Hypothalamus (tissue), 51 donors: ENCODE measurements at regions not wholly inside any gene's neighbourhood (a gene's known extent, or its start where the extent isn't known, plus 50 kb on each side); places are given as distances from the start of the nearest gene placed in this dataset.
"Not testable (repeated sequence)": the region's sequence is repeated elsewhere in the genome, so short reads cannot be mapped to it uniquely, and the experiment has no call there.

Experiments used
- DNase-seq, 51 donors: peaks; one replicate each; lab custom pipeline; 2025; lab: John Stamatoyannopoulos, UW

- DNase-seq, result no peak
Measured at GRCh38 chr10:65581426-65582026, 1344.3 kb upstream of the LRRTM3 start.

GRCh38 chr10:65602182-65602865 is 1323.5 kb upstream of the LRRTM3 start:
- DNase-seq, result no peak

DNA sequence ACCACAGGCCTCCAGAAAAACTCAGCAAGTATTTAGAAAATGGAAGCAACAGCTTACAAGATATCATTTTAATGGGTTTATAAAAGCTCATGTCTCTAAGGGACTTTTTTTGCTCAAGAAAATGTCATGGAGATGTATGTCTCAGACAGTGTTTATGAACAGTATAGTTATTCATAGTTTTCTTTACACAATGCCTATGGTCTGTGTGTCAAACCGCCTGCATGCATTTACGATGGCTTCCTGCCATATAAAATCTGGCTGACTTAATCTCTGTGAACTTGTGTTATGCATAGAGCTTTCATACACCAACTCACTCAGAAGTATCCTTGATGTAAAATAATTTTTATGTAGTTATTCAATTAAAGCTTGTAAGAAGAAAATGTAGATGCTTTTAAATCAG is 1314.2 kb upstream of the LRRTM3 start:
- DNase-seq, result no peak

- no peak for DNase-seq
Measured at GRCh38 chr10:65614956-65615565, 1310.8 kb upstream of the LRRTM3 start.

DNA sequence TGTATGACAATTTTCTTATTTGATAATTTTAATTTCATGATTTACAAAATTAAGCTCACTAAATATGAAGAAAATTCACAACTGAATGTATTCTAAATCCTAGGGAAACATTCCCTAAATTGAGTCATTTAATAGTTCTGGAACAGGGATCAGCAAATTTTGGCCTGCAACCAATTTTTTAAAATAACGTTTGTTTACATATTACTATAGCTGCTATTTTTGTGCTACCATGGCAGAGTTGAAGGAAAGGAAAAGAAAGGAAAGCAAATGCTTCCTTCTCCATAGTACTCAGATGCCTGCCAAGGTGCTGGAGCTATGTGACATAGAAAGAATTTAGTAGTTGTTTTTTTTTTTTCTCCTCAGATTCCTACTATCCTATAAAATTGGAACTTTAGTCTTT is 1307.7 kb upstream of the LRRTM3 start:
- DNase-seq, result no peak

- no peak for DNase-seq
Measured at GRCh38 chr10:65620404-65621048, 1305.3 kb upstream of the LRRTM3 start.

- DNase-seq, result no peak
Measured at GRCh38 chr10:65622608-65623007, 1303.2 kb upstream of the LRRTM3 start.

DNA sequence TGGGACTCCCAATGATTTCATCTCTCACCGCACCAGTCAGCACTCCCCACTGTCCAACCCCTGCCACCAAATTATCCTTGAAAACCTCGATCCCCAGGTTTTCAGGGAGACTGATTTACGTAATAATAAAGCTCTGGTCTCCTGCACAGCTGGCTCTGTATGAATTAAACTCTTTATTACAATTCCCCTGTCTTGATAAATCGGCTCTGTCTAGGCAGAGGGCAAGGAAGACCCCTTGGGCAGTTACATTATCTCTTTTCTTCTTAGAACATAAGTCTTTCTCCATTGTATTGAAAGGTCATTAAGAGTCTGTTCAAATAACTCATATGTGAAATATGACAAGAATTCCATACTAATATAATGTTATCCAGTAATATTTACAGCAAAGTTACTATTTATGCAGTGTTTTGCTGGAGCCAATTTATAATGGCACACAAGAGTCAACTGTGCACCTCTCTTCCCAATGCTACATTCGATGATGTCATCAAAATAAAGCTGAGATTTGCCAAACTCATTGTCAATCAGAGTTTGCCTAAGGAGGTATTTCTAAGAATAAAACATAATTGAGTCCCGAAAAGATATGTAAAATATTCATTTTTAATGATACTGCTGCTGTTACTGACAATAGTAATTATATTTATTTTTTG is 1297.2 kb upstream of the LRRTM3 start:
- no peak for DNase-seq

- no peak for DNase-seq
Measured at GRCh38 chr10:65660006-65660405, 1265.8 kb upstream of the LRRTM3 start.

DNA sequence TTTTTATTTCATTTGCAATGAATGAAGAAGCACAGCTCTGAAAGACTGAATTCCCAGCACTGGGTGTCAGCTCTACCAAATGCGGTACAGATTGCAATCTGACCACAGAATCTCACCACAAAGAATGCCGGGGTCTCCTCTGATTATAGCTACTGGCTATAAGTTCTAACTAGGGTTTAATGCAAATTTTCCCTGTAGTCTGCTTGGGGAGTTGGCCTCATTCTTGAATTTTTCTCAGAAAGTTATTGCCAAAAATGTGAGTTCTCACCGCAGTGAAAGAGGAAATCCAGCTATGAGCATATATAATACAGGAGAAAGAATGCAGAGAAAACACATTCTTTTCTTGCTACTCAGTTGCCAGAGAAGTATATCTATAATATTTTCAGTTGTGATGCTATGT is 1255.7 kb upstream of the LRRTM3 start:
- DNase-seq, result no peak

DNA sequence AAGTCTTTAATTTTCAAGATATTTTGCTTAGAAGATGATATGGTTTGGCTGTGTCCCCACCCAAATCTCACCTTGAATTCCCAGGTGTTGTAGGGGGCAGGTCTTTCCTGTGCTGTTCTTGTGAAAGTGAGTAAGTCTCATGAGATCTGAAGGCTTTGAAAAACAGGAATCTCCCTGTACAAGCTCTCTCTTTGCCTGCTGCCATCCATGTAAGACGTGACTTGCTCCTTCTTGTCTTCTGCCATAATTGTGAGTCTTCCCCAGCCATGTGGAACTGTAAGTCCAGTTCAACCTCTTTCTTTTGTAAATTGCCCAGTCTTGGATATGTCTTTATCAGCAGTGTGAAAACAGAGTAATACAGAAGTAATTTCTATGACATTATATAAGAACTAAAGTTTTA is 1255.2 kb upstream of the LRRTM3 start:
- DNase-seq, result not testable (repeated sequence)

GRCh38 chr10:65675236-65675635 is 1250.6 kb upstream of the LRRTM3 start:
- DNase-seq, result no peak

- DNase-seq, result no peak
Measured at GRCh38 chr10:65684896-65685295, 1240.9 kb upstream of the LRRTM3 start.

GRCh38 chr10:65701168-65701776 is 1224.6 kb upstream of the LRRTM3 start:
- DNase-seq, result no peak

DNA sequence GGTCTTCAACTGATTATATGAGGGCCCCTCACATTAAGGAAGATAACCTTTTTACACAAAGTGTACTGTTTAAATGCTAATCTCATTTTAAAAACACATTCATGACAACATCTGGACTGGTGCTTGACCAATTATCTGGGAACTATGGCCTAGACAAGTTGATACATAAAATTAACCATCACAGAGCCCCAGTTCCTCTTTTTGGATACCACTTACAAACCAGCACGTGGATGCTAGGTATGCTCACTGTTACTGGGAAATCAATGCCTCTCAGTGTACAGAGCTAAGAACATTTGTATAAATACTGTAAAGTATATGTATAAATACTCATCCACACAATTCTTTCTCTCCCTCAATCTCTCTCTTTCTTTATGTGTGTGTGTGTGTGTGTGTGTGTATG is 1217.8 kb upstream of the LRRTM3 start:
- no peak for DNase-seq

GRCh38 chr10:65710306-65710705 is 1215.5 kb upstream of the LRRTM3 start:
- DNase-seq, result no peak

DNA sequence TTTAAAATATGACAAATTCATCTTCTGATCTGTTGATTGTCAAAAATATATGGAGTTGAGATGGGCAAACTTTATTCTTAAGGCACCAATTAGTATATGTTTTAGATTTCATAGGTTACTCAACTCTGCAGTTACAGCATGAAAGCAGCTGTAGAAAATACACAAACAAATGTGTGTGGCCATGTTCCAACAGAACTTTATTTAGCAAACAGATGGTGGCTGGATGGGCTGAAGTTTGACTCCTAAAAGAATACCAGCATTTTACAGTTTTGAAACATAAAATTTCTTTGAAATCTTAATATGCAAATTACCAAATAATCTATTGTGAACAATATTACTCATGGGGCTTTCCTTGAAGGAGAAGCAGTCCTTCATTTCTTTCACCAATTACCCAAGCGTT is 1206.0 kb upstream of the LRRTM3 start:
- DNase-seq, result no peak

DNA sequence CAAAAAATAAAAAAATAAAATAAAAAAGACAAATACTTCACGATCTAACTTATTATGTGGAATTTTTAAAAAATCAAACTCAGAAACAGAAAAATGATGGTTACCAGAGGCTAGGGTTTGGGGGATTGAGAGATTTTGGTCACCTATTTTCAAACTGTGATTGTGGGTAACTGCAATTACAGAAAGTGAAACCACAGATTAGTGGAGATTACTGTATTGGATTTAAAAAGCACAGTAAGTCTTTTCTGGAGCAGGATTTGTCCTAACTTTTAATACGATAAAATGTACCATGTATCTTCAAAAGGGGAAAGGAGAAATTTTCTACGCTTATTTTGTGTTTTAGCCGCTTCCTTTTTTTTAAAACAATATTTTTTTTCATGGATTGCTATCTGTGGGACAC is 1204.9 kb upstream of the LRRTM3 start:
- no peak for DNase-seq

DNA sequence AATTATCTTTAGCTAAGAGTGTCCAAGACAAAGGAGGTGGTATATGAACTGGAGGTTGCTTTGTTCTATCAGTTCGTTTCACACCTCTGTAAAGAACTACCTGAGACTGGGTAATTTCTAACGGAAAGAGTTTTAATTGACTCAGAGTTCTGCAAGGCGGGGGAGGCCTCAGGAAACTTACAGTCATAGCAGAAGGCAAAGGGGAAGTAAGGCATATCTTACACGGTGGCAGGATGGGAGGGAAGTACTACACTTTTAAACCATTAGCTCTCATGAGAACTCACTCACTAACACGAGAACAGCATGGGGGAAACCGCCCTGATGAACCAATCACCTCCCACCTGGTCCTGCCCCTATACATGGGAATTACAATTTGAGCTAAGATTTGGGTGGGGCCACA is 1202.3 kb upstream of the LRRTM3 start:
- no peak for DNase-seq

DNA sequence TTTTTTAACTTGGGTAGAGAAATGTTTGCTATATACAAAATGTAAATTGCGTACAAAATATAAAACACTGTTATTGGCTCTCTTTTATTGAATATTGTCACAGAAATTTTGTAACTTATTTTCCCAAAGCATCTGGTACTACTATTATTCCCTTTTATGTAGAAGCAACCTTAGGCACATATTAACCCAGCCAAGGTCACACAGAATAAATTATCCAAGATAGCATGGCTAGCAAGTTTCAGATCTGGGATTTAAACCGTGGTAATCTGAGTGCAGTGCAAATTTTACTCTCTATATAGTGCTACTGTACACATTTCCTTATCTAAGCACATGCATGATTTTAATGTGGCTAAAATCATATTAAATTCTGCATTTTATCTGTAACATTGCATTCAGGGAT is 1190.5 kb upstream of the LRRTM3 start:
- DNase-seq, result no peak

DNA sequence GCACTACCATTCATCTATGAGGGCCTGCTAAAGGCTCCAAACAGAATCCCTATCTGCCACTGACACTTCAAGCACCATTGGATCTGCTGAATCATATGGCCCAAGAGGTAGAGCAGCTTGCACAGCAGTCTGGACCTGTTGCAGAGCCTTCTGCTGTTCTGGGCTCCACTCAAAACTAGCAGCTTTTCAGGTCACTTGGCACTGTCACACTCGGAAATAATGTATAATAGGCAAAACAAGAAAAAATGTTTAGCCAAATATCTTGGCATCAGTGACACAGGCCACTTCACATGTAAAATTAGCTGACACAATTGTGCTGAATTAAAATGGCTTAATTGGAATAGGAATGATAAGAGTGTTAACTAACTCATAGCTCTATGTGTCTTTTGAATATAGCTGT is 1182.9 kb upstream of the LRRTM3 start:
- no peak for DNase-seq
